ENCODE measurements at regions not wholly inside any gene's neighbourhood (a gene's known extent, or its start where the extent isn't known, plus 50 kb on each side); places are given as distances from the start of the nearest gene placed in this dataset.

- Histone ChIP-seq H3K9ac (ENCODE audit: insufficient read length, low read depth) (no peak overlapping the region), H3K36me3 (ENCODE audit: insufficient read depth, insufficient read length, low read length) (no peaks in the 10 kb centered on the region), H3K9me3 (ENCODE audit: insufficient read depth, low read length) (no peaks in the 10 kb centered on the region), H3K27me3 (ENCODE audit: insufficient read depth, insufficient read length) (no peaks in the 10 kb centered on the region), H3K4me3 (ENCODE audit: insufficient read length, low read depth) (no peak overlapping the region), H3K4me1 (ENCODE audit: insufficient read depth, insufficient read length) (no peaks in the 10 kb centered on the region)
- TF ChIP-seq YY1 (IDR thresholded peaks at IDR 0.05; ENCODE audit: insufficient read depth, insufficient read length) (no peak), ZNF274 (IDR thresholded peaks at IDR 0.05; ENCODE audit: low read depth, low read length) (no peak), SUZ12 (IDR thresholded peaks at IDR 0.05; ENCODE audit: extremely low read depth, insufficient read depth, insufficient read length) (no peak)
- no peak for DNase-seq (ENCODE audit: low read depth, low spot score)
These were observed 205.7 kb downstream of the TANC2 start for GRCh38 chr17:63171428-63172393.

- TF ChIP-seq ZNF274 (IDR thresholded peaks at IDR 0.05; ENCODE audit: low read depth, low read length), result no peak
- no peak for TF ChIP-seq SUZ12 (IDR thresholded peaks at IDR 0.05; ENCODE audit: extremely low read depth, insufficient read depth, insufficient read length)
- no peak for TF ChIP-seq YY1 (IDR thresholded peaks at IDR 0.05; ENCODE audit: insufficient read depth, insufficient read length)
- no peaks in the 10 kb centered on the region for H3K36me3 ChIP-seq (ENCODE audit: insufficient read depth, insufficient read length, low read length)
- no peaks in the 10 kb centered on the region for H3K9me3 ChIP-seq (ENCODE audit: insufficient read depth, low read length)
- DNase-seq (ENCODE audit: low read depth, low spot score), result no peak
- no peaks in the 10 kb centered on the region for H3K27me3 ChIP-seq (ENCODE audit: insufficient read depth, insufficient read length)
- no peaks in the 10 kb centered on the region for H3K4me1 ChIP-seq (ENCODE audit: insufficient read depth, insufficient read length)
- no peak overlapping the region for H3K4me3 ChIP-seq (ENCODE audit: insufficient read length, low read depth)
- H3K9ac ChIP-seq (ENCODE audit: insufficient read length, low read depth), result no peak overlapping the region
These were observed 207.4 kb downstream of the TANC2 start for GRCh38 chr17:63173450-63173849.

GRCh38 chr17:63173903-63174302 is 207.9 kb downstream of the TANC2 start:
- Histone ChIP-seq H3K4me1 (ENCODE audit: insufficient read depth, insufficient read length) (no peaks in the 10 kb centered on the region), H3K36me3 (ENCODE audit: insufficient read depth, insufficient read length, low read length) (no peaks in the 10 kb centered on the region), H3K9ac (ENCODE audit: insufficient read length, low read depth) (no peak overlapping the region), H3K27me3 (ENCODE audit: insufficient read depth, insufficient read length) (no peaks in the 10 kb centered on the region), H3K9me3 (ENCODE audit: insufficient read depth, low read length) (no peaks in the 10 kb centered on the region), H3K4me3 (ENCODE audit: insufficient read length, low read depth) (no peak overlapping the region)
- no peak for DNase-seq (ENCODE audit: low read depth, low spot score)
- TF ChIP-seq SUZ12 (IDR thresholded peaks at IDR 0.05; ENCODE audit: extremely low read depth, insufficient read depth, insufficient read length), result no peak

- no peaks in the 10 kb centered on the region for H3K27me3 ChIP-seq (ENCODE audit: insufficient read depth, insufficient read length)
- no peaks in the 10 kb centered on the region for H3K4me1 ChIP-seq (ENCODE audit: insufficient read depth, insufficient read length)
- no peak for DNase-seq (ENCODE audit: low read depth, low spot score)
- no peak overlapping the region for H3K4me3 ChIP-seq (ENCODE audit: insufficient read length, low read depth)
- TF ChIP-seq ZNF274 (IDR thresholded peaks at IDR 0.05; ENCODE audit: low read depth, low read length) (no peak), SUZ12 (IDR thresholded peaks at IDR 0.05; ENCODE audit: extremely low read depth, insufficient read depth, insufficient read length) (no peak), YY1 (IDR thresholded peaks at IDR 0.05; ENCODE audit: insufficient read depth, insufficient read length) (no peak)
- H3K36me3 ChIP-seq (ENCODE audit: insufficient read depth, insufficient read length, low read length), result no peaks in the 10 kb centered on the region
- H3K9me3 ChIP-seq (ENCODE audit: insufficient read depth, low read length), result no peaks in the 10 kb centered on the region
- no peak overlapping the region for H3K9ac ChIP-seq (ENCODE audit: insufficient read length, low read depth)
These were observed 212.5 kb downstream of the TANC2 start for GRCh38 chr17:63178530-63178929.

- Histone ChIP-seq H3K27me3 (ENCODE audit: insufficient read depth, insufficient read length) (no peaks in the 10 kb centered on the region), H3K4me1 (ENCODE audit: insufficient read depth, insufficient read length) (no peaks in the 10 kb centered on the region), H3K9me3 (ENCODE audit: insufficient read depth, low read length) (no peaks in the 10 kb centered on the region), H3K36me3 (ENCODE audit: insufficient read depth, insufficient read length, low read length) (no peaks in the 10 kb centered on the region), H3K9ac (ENCODE audit: insufficient read length, low read depth) (no peak overlapping the region), H3K4me3 (ENCODE audit: insufficient read length, low read depth) (no peak overlapping the region)
- TF ChIP-seq YY1 (IDR thresholded peaks at IDR 0.05; ENCODE audit: insufficient read depth, insufficient read length) (no peak), SUZ12 (IDR thresholded peaks at IDR 0.05; ENCODE audit: extremely low read depth, insufficient read depth, insufficient read length) (no peak), ZNF274 (IDR thresholded peaks at IDR 0.05; ENCODE audit: low read depth, low read length) (no peak)
- DNase-seq (ENCODE audit: low read depth, low spot score), result no peak
These were observed 215.8 kb downstream of the TANC2 start for GRCh38 chr17:63181856-63182255.

- Histone ChIP-seq H3K27me3 (ENCODE audit: insufficient read depth, insufficient read length) (no peaks in the 10 kb centered on the region), H3K4me1 (ENCODE audit: insufficient read depth, insufficient read length) (no peaks in the 10 kb centered on the region), H3K36me3 (ENCODE audit: insufficient read depth, insufficient read length, low read length) (no peaks in the 10 kb centered on the region), H3K4me3 (ENCODE audit: insufficient read length, low read depth) (no peak overlapping the region), H3K9ac (ENCODE audit: insufficient read length, low read depth) (no peak overlapping the region), H3K9me3 (ENCODE audit: insufficient read depth, low read length) (no peaks in the 10 kb centered on the region)
- TF ChIP-seq YY1 (IDR thresholded peaks at IDR 0.05; ENCODE audit: insufficient read depth, insufficient read length) (no peak), SUZ12 (IDR thresholded peaks at IDR 0.05; ENCODE audit: extremely low read depth, insufficient read depth, insufficient read length) (no peak), ZNF274 (IDR thresholded peaks at IDR 0.05; ENCODE audit: low read depth, low read length) (no peak)
- no peak for DNase-seq (ENCODE audit: low read depth, low spot score)
These were observed 219.4 kb downstream of the TANC2 start for GRCh38 chr17:63185420-63185819.

- H3K4me3 ChIP-seq (ENCODE audit: insufficient read length, low read depth), result no peak overlapping the region
- H3K9me3 ChIP-seq (ENCODE audit: insufficient read depth, low read length), result no peaks in the 10 kb centered on the region
- DNase-seq (ENCODE audit: low read depth, low spot score), result no peak
- no peak overlapping the region for H3K9ac ChIP-seq (ENCODE audit: insufficient read length, low read depth)
- no peaks in the 10 kb centered on the region for H3K36me3 ChIP-seq (ENCODE audit: insufficient read depth, insufficient read length, low read length)
- no peaks in the 10 kb centered on the region for H3K4me1 ChIP-seq (ENCODE audit: insufficient read depth, insufficient read length)
- H3K27me3 ChIP-seq (ENCODE audit: insufficient read depth, insufficient read length), result no peaks in the 10 kb centered on the region
- TF ChIP-seq ZNF274 (IDR thresholded peaks at IDR 0.05; ENCODE audit: low read depth, low read length), result no peak
These were observed 223.0 kb downstream of the TANC2 start for GRCh38 chr17:63189082-63189481.

Measured in NT2/D1 (cell line).